Liver (tissue), 8 donors: ENCODE measurements at regions not wholly inside any gene's neighbourhood (a gene's known extent, or its start where the extent isn't known, plus 50 kb on each side); places are given as distances from the start of the nearest gene placed in this dataset.

Experiments used
- DNase-seq: peaks from one replicate; pipeline ENCODE4 v3.0.0-alpha.2; 2017; ENCODE audit warnings: low spot score
- H3K27ac ChIP-seq, 2 donors: one replicate each; pipeline ENCODE4 v1.7.0; 2013; ENCODE audit warnings: inconsistent platforms in 2 of 2, low read length in 2 of 2, control low read depth in 1 of 2, low read depth in 1 of 2, mild to moderate bottlenecking in 1 of 2
- H3K27me3 ChIP-seq, 4 donors: one replicate each; pipeline versions ENCODE4 v1.6.1 to v1.7.0; 2013; ENCODE audit warnings: low read length in 3 of 4, inconsistent platforms in 1 of 4, mild to moderate bottlenecking in 1 of 4, moderate library complexity in 1 of 4; ENCODE audit not compliant: control insufficient read depth in 4 of 4, insufficient read depth in 4 of 4
- H3K36me3 ChIP-seq, 4 donors: one replicate each; pipeline versions ENCODE4 v1.6.1 to v1.7.0; 2013; ENCODE audit warnings: low read length in 3 of 4, mild to moderate bottlenecking in 3 of 4, low read depth in 1 of 4, moderate library complexity in 1 of 4; ENCODE audit not compliant: control insufficient read depth in 4 of 4, insufficient read depth in 3 of 4
- H3K4me1 ChIP-seq, 4 donors: one replicate each; pipeline versions ENCODE4 v1.6.1 to v1.7.0; 2013; ENCODE audit warnings: low read length in 3 of 4, mild to moderate bottlenecking in 3 of 4, moderate library complexity in 1 of 4; ENCODE audit not compliant: control insufficient read depth in 4 of 4, insufficient read depth in 4 of 4
- H3K4me3 ChIP-seq, 3 donors: one replicate each; pipeline versions ENCODE4 v1.6.1 to v1.7.0; 2013; ENCODE audit warnings: low read length in 3 of 3, control low read depth in 1 of 3, low read depth in 1 of 3, mild to moderate bottlenecking in 1 of 3
- H3K9ac ChIP-seq, 2 donors: one replicate each; pipeline ENCODE4 v1.7.0; 2013; ENCODE audit warnings: low read length in 2 of 2, mild to moderate bottlenecking in 2 of 2, moderate library complexity in 2 of 2, control low read depth in 1 of 2, low read depth in 1 of 2
- H3K9me3 ChIP-seq, 4 donors: one replicate each; pipeline versions ENCODE4 v1.6.1 to v1.7.0; 2013; ENCODE audit warnings: low read length in 3 of 4; ENCODE audit not compliant: control insufficient read depth in 4 of 4
- ATF3 ChIP-seq: IDR thresholded peaks from 2 replicates; pipeline ENCODE4 v1.6.1; 2016; ENCODE audit warnings: antibody characterized with exemption
- EGR1 ChIP-seq, 2 donors: IDR thresholded peaks; 2 replicates each; pipeline ENCODE4 v1.6.1; 2016 to 2018; ENCODE audit warnings: antibody characterized with exemption in 2 of 2, low read depth in 2 of 2
- FOXA1 ChIP-seq: IDR thresholded peaks from 2 replicates; pipeline ENCODE4 v1.6.1; 2016; ENCODE audit warnings: antibody characterized with exemption
- FOXA2 ChIP-seq: IDR thresholded peaks from 2 replicates; pipeline ENCODE4 v1.6.1; 2016; ENCODE audit warnings: antibody characterized with exemption
- GABPA ChIP-seq, 2 donors: IDR thresholded peaks in 1 of 2; conservative IDR thresholded peaks in 1 of 2; 2 replicates each; pipeline ENCODE4 v1.6.1; 2016; ENCODE audit warnings: antibody characterized with exemption in 2 of 2, mild to moderate bottlenecking in 1 of 2, moderate library complexity in 1 of 2
- HNF4A ChIP-seq, 2 donors: conservative IDR thresholded peaks; 2 replicates each; pipeline ENCODE4 v1.6.1; 2016; ENCODE audit warnings: antibody characterized with exemption in 2 of 2, mild to moderate bottlenecking in 2 of 2
- HNF4G ChIP-seq: IDR thresholded peaks from 2 replicates; pipeline ENCODE4 v1.6.1; 2016; ENCODE audit warnings: antibody characterized with exemption
- MAX ChIP-seq: IDR thresholded peaks from 2 replicates; pipeline ENCODE4 v1.6.1; 2016; ENCODE audit warnings: antibody characterized with exemption
- NR2F2 ChIP-seq: IDR thresholded peaks from 2 replicates; pipeline ENCODE4 v1.6.1; 2016; ENCODE audit warnings: antibody characterized with exemption
- RAD21 ChIP-seq, 2 donors: IDR thresholded peaks; 2 replicates each; pipeline ENCODE4 v1.6.1; 2016; ENCODE audit warnings: antibody characterized with exemption in 2 of 2, mild to moderate bottlenecking in 2 of 2
- RXRA ChIP-seq, 2 donors: IDR thresholded peaks; 2 replicates each; pipeline ENCODE4 v1.6.1; 2017 to 2018; ENCODE audit warnings: antibody characterized with exemption in 2 of 2, mild to moderate bottlenecking in 1 of 2
- SP1 ChIP-seq: IDR thresholded peaks from 2 replicates; pipeline ENCODE4 v1.6.1; 2018; ENCODE audit warnings: antibody characterized with exemption, mild to moderate bottlenecking
- TAF1 ChIP-seq: conservative IDR thresholded peaks from 2 replicates; pipeline ENCODE4 v1.6.1; 2016; ENCODE audit warnings: antibody characterized with exemption, mild to moderate bottlenecking
- ZBTB33 ChIP-seq: IDR thresholded peaks from 2 replicates; pipeline ENCODE4 v1.6.1; 2016; ENCODE audit warnings: antibody characterized with exemption
- WGBS: extraction: QIAGEN DNeasy Blood & Tissue Kit; methylation state at CpG from one replicate; pipeline ENCODE4 v1.1.7; 2013; 5-methylcytosine and 5-hydroxymethylcytosine counted together
- TF ChIP-seq, protein P1 (sequence below): fragments of 150-350 bp; IDR thresholded peaks from 2 replicates; pipeline ENCODE4 v1.5.1; 2017; ENCODE audit warnings: improper control_type of control experiment, low read depth, low read length; ENCODE audit not compliant: missing input control
- TF ChIP-seq, protein P2 (sequence below): IDR thresholded peaks from 2 replicates; pipeline ENCODE4 v1.6.1; 2016; ENCODE audit warnings: antibody characterized with exemption, mild to moderate bottlenecking
- donor health status: healthy.
- donor health status: healthy.
- donor health status: healthy.
- donor health status: healthy.
- donor health status: healthy.

DNA sequence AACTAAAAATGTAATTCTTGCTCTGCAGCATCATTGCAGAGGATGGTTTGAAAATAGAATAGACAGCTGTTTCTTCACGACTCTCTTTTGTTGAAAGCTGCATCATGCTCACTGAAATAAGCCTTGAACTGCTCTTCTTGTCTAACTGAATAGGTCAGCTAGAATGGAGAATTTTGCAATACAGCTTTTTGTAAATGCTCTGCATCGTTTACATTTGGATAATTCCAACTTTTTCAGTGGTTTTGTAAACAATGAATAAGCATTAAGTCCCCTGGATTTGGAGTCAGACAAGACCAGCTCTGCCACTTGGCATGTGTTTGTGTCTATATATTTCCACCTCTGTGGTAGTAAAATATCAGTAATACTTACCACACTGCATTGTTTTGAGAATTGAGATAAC, 95.2 kb downstream of the PLSCR2 start:
- no peak for DNase-seq
- H3K36me3 ChIP-seq: no peaks in the 10 kb centered on the region
- WGBS: 57% methylated on average over 2 of the region's 2 CpGs
- no peak overlapping the region for H3K4me3 ChIP-seq
- H3K27me3 ChIP-seq: no peaks in the 10 kb centered on the region
- H3K9ac ChIP-seq: no peak overlapping the region
- H3K9me3 ChIP-seq: peaks cover 0 to 3% (median under 1%) of the 10 kb centered on the region in 4 donors
- H3K4me1 ChIP-seq: no peaks in the 10 kb centered on the region
- no peak overlapping the region for H3K27ac ChIP-seq
- TF ChIP-seq HNF4A (conservative IDR thresholded peaks at IDR 0.05) (no peak), GABPA (IDR thresholded peaks at IDR 0.05 in 1 of 2, conservative IDR thresholded peaks at IDR 0.05 in 1 of 2) (no peak), RAD21 (IDR thresholded peaks at IDR 0.05) (no peak), FOXA1 (no peak), ATF3 (no peak), RXRA (IDR thresholded peaks at IDR 0.05) (no peak)

GRCh38 chr3:146371902-146372301, 97.5 kb downstream of the PLSCR2 start:
- WGBS: 52% methylated on average over 1 of the region's 1 CpG
- Histone ChIP-seq H3K9ac (no peak overlapping the region), H3K27me3 (no peaks in the 10 kb centered on the region), H3K27ac (no peak overlapping the region), H3K4me1 (no peaks in the 10 kb centered on the region), H3K9me3 (peaks cover 0 to 3% (median under 1%) of the 10 kb centered on the region in 4 donors), H3K36me3 (no peaks in the 10 kb centered on the region), H3K4me3 (no peak overlapping the region)
- TF ChIP-seq RAD21 (IDR thresholded peaks at IDR 0.05) (no peak), RXRA (IDR thresholded peaks at IDR 0.05) (no peak), NR2F2 (no peak), HNF4G (no peak), HNF4A (conservative IDR thresholded peaks at IDR 0.05) (no peak), FOXA2 (no peak), ATF3 (no peak), MAX (no peak), SP1 (no peak), TAF1 (no peak), GABPA (IDR thresholded peaks at IDR 0.05 in 1 of 2, conservative IDR thresholded peaks at IDR 0.05 in 1 of 2) (no peak), ZBTB33 (no peak), EGR1 (IDR thresholded peaks at IDR 0.05; ENCODE audit: low read depth in 2 of 2) (no peak)
- TF ChIP-seq, protein P1, sequence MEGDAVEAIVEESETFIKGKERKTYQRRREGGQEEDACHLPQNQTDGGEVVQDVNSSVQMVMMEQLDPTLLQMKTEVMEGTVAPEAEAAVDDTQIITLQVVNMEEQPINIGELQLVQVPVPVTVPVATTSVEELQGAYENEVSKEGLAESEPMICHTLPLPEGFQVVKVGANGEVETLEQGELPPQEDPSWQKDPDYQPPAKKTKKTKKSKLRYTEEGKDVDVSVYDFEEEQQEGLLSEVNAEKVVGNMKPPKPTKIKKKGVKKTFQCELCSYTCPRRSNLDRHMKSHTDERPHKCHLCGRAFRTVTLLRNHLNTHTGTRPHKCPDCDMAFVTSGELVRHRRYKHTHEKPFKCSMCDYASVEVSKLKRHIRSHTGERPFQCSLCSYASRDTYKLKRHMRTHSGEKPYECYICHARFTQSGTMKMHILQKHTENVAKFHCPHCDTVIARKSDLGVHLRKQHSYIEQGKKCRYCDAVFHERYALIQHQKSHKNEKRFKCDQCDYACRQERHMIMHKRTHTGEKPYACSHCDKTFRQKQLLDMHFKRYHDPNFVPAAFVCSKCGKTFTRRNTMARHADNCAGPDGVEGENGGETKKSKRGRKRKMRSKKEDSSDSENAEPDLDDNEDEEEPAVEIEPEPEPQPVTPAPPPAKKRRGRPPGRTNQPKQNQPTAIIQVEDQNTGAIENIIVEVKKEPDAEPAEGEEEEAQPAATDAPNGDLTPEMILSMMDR: no peak
- TF ChIP-seq, protein P2, sequence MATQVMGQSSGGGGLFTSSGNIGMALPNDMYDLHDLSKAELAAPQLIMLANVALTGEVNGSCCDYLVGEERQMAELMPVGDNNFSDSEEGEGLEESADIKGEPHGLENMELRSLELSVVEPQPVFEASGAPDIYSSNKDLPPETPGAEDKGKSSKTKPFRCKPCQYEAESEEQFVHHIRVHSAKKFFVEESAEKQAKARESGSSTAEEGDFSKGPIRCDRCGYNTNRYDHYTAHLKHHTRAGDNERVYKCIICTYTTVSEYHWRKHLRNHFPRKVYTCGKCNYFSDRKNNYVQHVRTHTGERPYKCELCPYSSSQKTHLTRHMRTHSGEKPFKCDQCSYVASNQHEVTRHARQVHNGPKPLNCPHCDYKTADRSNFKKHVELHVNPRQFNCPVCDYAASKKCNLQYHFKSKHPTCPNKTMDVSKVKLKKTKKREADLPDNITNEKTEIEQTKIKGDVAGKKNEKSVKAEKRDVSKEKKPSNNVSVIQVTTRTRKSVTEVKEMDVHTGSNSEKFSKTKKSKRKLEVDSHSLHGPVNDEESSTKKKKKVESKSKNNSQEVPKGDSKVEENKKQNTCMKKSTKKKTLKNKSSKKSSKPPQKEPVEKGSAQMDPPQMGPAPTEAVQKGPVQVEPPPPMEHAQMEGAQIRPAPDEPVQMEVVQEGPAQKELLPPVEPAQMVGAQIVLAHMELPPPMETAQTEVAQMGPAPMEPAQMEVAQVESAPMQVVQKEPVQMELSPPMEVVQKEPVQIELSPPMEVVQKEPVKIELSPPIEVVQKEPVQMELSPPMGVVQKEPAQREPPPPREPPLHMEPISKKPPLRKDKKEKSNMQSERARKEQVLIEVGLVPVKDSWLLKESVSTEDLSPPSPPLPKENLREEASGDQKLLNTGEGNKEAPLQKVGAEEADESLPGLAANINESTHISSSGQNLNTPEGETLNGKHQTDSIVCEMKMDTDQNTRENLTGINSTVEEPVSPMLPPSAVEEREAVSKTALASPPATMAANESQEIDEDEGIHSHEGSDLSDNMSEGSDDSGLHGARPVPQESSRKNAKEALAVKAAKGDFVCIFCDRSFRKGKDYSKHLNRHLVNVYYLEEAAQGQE: no peak
- DNase-seq: no peak
